ENCODE measurements at regions not wholly inside any gene's neighbourhood (a gene's known extent, or its start where the extent isn't known, plus 50 kb on each side); places are given as distances from the start of the nearest gene placed in this dataset.

DNA sequence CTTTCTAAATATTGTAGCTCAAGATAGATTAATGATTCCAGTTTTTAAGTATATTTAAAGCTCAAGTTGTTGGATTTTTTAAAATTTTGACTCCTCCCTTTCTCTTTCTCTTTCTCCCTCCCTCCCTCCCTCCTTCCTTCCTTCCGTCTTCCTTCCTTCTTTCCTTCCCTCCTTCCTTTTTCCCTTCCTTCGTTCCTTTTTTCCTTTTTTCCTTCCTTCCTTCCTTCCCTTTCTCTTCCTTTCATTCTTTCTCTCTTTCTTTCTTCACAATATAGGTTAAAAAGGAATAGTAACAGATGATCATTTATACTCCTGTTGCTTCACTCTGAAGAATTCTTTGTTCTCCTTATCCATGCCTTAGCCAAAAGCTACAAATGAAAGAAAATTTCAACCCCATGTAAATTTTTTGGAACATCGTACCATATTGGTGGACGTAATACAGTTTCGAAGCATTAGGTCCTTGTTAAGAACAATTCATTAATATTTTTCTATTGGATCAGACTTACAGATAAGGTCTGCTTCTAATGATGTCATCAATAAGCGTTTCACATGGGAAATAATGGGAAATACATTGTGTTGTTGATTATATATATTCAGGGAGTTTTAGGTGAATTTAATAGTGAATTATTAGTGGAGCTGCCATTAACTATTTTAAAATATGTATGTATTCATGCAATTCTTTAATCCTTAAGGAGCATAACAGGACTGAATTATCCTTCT is 139.6 kb upstream of the SLC35B3 start:
- CTCF ChIA-PET, result no interaction called here
- no TSS peak for BruUV-seq (replicated peaks)

DNA sequence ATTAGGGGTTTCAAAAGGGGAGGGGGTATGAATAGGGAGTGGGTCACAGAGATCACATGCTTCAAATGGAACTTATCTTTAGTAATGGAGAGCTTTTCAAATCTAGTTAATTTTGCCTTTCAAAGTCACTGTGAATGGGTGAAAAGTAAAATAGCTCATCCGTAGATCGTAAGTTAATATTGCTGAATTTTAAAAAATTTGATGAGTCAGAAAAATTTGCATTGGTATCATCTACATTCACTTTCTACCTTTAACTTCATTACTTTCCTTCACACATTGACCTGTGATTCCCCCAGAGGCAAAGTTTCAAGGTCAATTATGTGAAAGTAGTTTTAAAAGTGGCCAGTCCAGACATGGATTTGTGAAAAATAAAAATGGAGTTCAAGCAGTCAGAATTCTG is 139.0 kb upstream of the SLC35B3 start:
- no peak overlapping the region for H3K4me2 ChIP-seq (ENCODE audit: low read length)
- intact Hi-C loops (cut with micrococcal nuclease), result no loop called here
- CTCF ChIA-PET, result no interaction called here

More for the DNA sequence above, 139.6 kb upstream of the SLC35B3 start:
- no peak overlapping the region for H3K4me2 ChIP-seq (ENCODE audit: low read length)
- H3K4me1 ChIP-seq (ENCODE audit: insufficient read depth, low read length), result no peaks in the 10 kb centered on the region
- H3K9ac ChIP-seq (ENCODE audit: low read length), result no peak overlapping the region
- H3K36me3 ChIP-seq (ENCODE audit: low read depth, low read length), result no peaks in the 10 kb centered on the region
- H4K20me1 ChIP-seq (ENCODE audit: low read length), result no peaks in the 10 kb centered on the region
- H3K79me2 ChIP-seq (ENCODE audit: low read length), result no peaks in the 10 kb centered on the region
- ATAC-seq (no peak), DNase-seq (no peak)
- peaks cover 10% of the 10 kb centered on the region; the same call in 1 of the 2 replicates for H3K27me3 ChIP-seq (ENCODE audit: low read length)
- H2AFZ ChIP-seq (ENCODE audit: low read length), result no peak overlapping the region
- intact Hi-C loops (cut with micrococcal nuclease), result no loop called here
- no peaks in the 10 kb centered on the region for H3F3A ChIP-seq (ENCODE audit: low read length, unreplicated experiment)
- H3K4me3 ChIP-seq (ENCODE audit: low read length), result no peak overlapping the region
- TF ChIP-seq EZH2phosphoT487 (IDR thresholded peaks at IDR 0.05; ENCODE audit: borderline replicate concordance, low read length) (no peak), EZH2 (IDR thresholded peaks at IDR 0.05; ENCODE audit: low read length, unreplicated experiment) (no peak)
- TF ChIP-seq, protein P1, sequence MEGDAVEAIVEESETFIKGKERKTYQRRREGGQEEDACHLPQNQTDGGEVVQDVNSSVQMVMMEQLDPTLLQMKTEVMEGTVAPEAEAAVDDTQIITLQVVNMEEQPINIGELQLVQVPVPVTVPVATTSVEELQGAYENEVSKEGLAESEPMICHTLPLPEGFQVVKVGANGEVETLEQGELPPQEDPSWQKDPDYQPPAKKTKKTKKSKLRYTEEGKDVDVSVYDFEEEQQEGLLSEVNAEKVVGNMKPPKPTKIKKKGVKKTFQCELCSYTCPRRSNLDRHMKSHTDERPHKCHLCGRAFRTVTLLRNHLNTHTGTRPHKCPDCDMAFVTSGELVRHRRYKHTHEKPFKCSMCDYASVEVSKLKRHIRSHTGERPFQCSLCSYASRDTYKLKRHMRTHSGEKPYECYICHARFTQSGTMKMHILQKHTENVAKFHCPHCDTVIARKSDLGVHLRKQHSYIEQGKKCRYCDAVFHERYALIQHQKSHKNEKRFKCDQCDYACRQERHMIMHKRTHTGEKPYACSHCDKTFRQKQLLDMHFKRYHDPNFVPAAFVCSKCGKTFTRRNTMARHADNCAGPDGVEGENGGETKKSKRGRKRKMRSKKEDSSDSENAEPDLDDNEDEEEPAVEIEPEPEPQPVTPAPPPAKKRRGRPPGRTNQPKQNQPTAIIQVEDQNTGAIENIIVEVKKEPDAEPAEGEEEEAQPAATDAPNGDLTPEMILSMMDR (conservative IDR thresholded peaks at IDR 0.05; ENCODE audit: low read depth, low read length), result no peak
- H3K9me3 ChIP-seq (ENCODE audit: low read length), result no peaks in the 10 kb centered on the region
- POLR2A ChIA-PET (ENCODE audit: unreplicated experiment), result no interaction called here
- H3K27ac ChIP-seq (ENCODE audit: low read length), result no peak overlapping the region
- H3K9me2 ChIP-seq (replicated peaks; ENCODE audit: low read length), result no peaks in the 10 kb centered on the region

More for the DNA sequence above, 139.0 kb upstream of the SLC35B3 start:
- Histone ChIP-seq H3K4me1 (ENCODE audit: insufficient read depth, low read length) (no peaks in the 10 kb centered on the region), H3K79me2 (ENCODE audit: low read length) (no peaks in the 10 kb centered on the region), H4K20me1 (ENCODE audit: low read length) (no peaks in the 10 kb centered on the region), H3K27ac (ENCODE audit: low read length) (no peak overlapping the region), H3K4me3 (ENCODE audit: low read length) (no peak overlapping the region), H3K9me3 (ENCODE audit: low read length) (no peaks in the 10 kb centered on the region), H3K36me3 (ENCODE audit: low read depth, low read length) (no peaks in the 10 kb centered on the region), H3K27me3 (ENCODE audit: low read length) (peaks cover 10% of the 10 kb centered on the region; the same call in 1 of the 2 replicates), H3F3A (ENCODE audit: low read length, unreplicated experiment) (no peaks in the 10 kb centered on the region), H3K9ac (ENCODE audit: low read length) (no peak overlapping the region), H3K9me2 (replicated peaks; ENCODE audit: low read length) (no peaks in the 10 kb centered on the region), H2AFZ (ENCODE audit: low read length) (no peak overlapping the region)
- POLR2A ChIA-PET (ENCODE audit: unreplicated experiment), result no interaction called here
- no TSS peak for BruUV-seq (replicated peaks)
- DNase-seq, result no peak
- TF ChIP-seq, protein P1 (conservative IDR thresholded peaks at IDR 0.05; ENCODE audit: low read depth, low read length), result no peak
- no peak for ATAC-seq

Data from PC-3 (cell line).